GOT3 (cell line): ENCODE measurements at regions not wholly inside any gene's neighbourhood (a gene's known extent, or its start where the extent isn't known, plus 50 kb on each side); places are given as distances from the start of the nearest gene placed in this dataset.

Experiments used
- DNase-seq: peaks from one replicate; lab custom pipeline; 2025; ENCODE audit warnings: mixed read lengths; lab: John Stamatoyannopoulos, UW

DNA sequence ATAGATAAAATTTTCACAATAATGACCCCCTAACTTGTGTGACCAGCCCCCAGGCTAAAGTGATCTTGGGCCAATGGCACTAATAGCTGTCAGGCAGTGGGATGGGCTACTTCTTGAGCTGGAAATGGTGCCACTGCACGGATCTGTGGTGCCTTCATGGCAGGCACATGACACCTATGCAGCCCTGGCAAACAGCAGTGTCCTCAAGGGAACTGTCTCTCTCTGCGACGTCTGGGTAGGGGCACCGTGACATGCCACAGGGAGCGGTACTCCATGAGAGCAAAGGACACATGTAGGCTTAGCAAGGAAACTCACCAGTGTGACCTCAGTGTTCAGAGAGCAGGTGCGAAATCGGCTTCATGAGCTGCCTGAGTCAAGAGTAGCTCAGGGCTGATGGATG is 161.7 kb upstream of the TWIST2 start:
- no peak for DNase-seq

DNA sequence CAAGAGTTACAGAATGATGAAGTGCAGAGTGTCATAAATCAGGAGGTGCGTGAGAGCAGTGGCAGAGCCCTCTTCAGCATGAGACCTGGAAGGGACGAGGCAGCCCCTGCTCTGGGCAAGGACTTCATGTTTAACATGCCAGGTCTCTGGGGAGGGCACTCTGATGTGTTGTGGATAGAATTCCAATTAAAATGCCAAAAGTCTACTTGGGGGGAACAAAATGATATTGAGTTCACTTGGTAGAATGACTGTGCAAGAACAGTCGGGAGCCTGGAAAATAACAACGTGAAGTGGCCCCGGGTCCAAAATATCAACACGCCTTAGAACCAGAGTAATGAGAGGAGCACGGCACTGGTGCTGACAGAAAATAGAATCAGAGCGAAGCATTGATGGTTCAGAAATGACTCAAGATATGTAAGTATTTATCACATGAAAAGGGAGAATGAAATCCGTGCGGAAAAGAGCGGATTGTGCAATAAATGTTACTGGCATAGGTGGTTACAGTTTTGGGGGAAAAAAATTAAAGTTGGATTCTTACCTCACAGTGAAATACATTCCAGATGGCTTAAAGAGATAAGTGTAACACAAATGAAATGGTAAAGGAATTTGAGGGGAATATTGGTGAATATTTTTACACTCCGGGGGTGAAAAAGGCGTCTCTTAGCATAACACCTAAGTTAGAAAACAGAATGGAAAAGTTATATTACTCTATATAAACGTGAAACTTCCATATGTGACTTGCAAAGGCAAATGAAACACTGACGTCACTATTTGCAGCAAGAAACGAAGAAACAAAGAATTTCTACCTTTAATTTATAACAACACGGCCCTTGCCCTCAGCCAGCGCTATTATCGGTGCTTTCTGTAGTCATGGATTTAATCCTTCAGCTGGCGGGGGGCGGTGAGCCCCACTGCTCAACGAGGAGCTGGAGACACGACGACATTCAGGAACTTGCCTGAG is 159.4 kb upstream of the TWIST2 start:
- no peak for DNase-seq

DNA sequence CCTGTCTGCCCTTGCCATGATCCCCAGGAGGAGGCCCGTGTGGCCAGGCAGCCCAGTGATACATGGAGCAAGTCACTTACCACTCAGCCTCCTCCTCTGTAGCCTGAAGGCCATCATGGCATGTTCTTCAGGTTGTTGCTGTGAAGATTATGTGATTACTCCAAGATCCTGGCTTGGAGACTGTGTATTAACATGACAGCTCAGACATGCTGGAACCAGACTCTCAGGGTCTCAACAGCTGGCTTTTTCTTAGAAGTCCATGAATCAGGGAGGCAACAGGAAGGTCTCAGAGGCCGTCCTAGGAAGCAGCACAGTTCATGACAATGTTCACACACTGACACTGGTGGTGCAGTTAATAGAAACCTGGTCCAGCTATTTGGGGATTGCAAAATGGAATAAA is 158.6 kb upstream of the TWIST2 start:
- DNase-seq: no peak

DNA sequence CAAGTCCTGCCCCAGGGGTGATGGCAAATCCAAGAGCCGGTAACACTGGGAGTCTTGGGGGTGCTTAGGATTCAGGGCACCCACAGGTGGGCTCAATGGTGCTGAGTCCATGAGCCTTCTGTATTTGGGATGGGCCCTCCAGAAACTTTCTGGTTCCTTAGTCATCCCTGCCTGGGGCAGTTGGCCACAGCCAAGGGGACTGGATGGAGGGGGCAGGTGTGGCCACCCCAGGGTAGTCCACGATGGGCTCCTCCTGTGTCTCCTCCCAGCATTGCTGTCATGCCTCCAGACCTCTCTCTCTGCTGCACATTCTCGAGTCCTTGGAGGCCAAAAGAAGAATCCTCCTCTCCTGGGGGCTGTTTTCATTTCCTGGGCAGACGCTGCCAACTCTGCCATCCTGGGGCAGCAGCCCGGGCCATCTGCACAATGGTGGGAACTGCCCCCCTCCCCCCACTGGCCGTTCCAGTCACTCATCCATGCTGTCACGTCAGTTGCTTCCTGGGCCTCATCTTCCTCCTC is 158.0 kb upstream of the TWIST2 start:
- no peak for DNase-seq

DNA sequence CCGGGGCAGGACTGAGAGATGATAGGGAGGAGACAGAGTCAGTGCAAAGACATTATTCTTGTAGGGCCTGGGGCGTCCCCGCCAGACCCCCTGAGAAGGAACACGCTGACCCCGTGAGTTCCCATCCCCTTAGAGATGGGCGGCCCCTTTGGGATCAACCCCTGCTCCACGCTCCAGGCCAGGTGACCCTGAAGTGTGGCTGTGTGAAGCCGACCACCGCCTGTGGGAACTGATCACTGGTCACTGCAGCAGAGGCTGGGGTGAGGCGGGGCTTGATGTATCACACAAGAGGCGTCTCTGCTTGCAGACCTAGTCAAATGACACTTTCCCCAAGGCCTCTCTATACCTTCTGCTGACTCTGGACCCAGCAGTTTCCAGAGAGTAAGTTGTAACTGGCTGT is 157.4 kb upstream of the TWIST2 start:
- no peak for DNase-seq

DNA sequence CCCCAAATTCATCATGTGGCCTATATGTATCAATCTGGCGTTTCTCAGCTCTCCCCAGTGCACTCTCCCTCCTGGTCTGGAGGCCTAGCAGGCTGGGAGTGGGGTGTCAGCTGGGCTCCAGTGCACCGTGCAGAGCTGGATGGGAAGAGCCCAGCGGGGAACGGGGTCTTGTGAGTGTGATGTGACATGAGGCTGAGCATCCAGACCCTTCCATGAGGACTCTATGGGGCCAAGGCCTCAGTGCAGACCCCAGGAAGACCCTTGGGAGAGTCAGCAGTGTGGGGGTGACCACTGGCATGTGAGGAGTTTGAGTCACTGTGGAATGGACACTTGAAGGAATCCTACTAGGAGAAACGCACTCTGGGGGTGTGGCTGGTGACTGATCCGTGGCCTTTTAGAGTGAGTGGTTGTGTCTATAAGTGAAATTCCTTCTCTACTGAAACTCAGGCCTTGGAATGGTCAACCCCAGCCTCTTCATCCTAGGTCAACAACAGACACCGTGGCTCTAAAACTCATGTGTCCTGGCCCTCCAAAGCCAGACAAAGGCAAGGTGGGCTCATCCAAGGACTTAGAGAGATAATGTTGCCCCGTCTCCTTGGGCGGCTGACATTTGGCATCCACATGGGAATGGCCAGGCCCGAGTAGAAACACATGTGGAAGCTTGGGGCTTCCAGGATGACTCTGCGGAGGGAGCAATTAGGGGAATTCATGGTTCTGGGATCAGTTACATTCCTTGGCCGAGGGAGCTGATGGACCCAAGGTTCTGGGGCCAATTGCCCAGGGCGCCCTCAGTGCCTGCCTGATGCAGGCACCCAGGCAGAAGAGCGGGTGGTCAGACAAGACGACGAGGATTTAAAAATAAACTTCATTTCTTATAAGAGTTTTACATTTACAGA is 156.0 kb upstream of the TWIST2 start:
- DNase-seq: no peak

DNA sequence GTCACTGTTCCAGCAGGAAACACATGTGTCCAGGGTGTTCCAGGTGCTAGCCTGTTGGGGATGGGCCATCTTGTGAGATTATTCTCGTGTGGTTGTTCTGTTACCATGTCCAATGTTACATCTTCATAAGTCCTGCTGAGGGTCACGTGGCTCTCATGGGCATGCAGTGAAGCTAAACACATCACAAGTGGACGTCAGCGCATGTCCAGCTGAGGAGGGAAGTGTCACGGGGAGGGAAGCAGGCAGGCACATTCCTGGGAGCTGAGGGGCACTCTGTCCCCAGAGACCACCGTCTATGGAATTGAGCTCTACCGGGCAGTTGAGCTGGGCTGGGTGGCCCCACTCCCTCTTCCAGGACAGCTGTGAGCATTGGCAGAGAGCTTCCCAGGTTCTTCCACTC is 155.3 kb upstream of the TWIST2 start:
- no peak for DNase-seq

DNA sequence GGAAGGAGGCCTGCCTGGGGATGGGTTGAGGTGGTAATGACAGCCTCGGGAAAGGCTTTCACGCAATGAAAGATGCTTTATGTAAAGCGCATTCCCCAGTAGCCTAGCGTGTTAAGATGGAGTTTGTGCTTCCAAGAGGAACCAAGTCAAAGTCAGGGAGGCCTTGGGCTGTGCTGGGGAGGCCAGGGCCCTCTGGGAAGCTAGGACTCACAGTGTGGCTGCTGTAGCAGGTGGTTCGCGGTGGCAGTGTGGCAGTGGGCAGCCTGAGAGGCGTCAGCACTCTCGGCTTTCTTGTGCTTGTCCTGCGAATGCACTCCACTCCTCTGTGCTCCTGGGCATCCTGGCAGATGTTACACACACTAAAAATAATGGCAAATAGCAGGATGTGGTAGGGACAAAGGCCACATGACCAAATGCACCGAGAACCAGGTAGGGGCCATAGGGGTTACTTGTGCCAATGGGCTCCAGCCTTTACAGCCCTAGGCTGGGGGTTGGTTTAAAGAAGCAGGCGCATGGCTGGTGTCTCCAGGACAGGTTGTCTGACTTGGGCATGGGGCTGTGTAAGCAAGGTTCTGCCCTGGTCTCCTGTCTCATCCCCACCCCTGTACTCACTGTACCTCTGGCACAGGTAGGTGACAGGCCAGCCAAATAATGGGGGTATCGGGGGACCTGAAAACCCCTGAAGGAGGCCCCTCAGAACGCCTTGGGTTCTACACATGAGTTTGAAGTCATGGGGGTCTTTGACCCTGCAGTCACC is 154.4 kb upstream of the TWIST2 start:
- no peak for DNase-seq

DNA sequence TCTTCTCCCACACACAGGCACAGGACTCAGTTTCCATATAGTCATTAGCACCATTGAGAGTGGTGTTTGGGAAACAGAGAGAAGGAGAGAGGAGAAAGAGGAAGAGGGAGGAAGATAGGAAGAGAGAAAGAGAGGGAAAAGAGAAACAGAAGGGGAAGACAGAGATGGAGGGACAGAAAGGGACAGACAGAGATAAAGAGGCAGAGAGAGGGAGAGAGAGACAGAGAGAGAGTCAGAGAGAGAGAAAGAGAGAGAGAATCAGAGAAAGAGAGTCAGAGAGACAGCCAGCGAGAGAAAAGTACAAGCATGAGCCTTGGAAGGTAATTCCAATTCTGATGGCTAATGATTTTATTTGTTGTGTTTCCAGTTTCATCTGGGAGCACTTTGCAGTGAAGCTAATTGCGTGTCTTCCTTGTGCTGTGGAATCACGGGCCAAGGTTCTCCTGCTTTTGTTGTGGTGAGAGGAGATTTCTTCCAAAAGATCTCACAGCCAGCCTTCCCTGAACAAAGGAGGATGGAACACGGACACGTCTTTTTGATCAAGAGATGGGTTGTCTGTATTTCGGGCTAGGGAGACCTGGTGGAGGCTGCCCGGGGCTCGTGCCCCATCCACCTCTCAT is 153.6 kb upstream of the TWIST2 start:
- DNase-seq: no peak

DNA sequence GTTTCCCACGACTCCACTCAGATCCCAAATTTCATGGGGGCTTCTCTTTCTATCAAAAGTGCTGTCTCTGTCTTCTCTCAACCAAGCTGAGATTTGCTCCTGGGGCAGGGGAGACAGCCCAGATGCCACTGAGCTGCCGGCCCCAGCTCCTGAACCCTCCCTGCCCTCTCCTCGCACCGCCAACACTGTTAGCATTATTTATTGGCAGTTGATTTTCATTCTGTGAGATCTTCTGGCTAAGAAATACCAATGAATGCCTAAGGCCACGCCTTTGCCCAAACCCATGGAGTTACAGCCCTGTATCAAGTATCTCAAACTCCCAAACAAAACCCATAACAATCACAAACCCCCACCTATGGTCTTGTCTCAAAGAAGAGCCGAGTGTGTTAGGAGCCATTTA is 153.0 kb upstream of the TWIST2 start:
- no peak for DNase-seq

DNA sequence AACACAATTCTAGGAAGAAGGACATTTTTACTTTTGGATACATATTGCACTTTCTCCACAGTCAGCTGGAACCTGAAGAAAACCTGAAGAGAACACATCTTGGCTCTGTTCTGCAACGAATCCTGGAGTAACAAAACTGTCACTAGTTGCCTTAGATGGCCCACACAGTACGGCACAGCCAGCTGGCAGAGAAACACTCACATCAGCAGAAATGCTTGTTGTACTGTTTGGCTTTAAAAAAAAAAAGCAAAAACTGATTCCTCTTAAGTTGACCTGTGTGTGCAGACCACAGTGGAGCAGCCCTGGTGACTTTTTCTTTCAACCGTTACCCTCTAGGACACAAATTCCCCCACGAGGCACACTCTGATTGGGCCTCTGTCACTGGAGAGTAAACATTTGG is 152.3 kb upstream of the TWIST2 start:
- no peak for DNase-seq

DNA sequence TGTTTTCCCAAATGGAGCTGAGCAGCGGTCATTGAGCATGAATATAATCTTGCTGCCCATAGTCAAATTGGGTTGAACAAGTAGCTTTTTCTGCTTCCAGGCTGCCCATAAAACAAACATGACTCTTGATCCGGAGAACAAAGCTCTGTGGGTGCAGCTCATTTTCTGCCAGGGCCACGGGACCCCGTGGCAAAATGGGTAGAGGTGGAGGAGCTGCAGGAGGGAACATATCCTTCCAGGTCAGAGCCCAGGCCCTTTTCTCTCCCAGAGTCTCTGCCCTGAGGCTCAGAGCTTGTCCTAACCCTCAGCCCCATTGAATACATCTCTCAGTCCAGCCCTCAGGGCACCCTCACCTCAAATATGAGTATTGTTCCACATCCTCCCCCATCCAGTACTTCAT is 151.6 kb upstream of the TWIST2 start:
- no peak for DNase-seq

DNA sequence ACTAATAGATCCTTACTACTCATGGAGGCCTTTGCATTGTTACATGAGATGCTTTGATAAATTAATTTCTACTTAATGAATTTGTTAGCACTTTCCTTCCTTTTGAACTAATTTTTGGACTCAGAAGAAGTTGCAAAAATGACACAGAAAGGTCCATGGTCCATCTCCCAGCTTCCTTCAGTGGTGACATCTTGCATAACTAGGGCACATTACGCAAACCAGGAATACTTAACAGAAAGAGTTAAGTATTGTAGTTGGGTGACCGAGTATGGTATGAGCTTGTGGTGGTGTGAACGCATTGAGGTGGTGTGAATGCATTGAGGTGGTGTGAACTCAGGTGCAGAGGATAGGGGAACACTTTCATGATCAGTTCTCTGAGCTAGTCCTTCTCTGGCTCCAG is 151.1 kb upstream of the TWIST2 start:
- no peak for DNase-seq

DNA sequence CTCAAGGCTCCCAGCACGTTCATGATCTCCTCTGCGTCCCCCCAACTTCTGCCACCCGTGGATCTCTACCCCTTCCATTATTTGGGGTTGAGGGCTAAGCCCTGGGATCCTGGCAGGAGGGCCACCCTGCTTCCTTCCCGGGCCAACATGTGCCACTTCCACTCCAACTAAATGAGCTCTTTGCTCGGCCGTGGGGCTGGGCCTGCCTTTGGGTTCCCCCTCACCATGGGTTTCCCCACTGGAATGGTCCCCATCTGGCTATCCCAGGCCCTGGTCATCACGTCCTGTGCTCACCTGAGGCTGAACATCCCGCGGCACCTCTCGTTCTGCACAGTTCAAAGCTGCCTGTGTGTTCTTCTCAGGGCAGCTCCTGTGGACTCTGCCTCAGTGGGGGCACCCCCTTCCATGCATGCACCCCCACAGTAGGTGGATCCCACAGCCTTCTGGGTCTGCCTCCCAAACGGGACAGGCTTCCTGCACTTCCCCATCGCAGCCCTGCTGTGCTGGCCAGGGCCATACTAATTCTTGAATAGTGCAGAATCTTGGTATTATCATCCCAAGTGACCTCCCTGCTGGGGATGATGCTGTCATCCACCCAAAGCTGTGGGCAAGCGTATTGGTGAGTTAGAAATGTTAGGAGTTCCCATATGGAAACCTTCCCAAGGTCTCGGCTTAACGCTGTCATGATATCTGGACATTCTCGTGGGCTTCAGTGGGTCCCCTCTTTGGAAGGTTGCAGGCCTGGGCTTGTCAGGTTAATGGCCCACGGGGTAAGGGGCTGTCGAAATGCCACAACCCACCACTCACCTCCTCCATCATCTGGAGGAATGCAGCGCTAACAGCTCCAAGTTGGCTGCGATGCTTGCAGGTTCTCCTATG is 150.5 kb upstream of the TWIST2 start:
- no peak for DNase-seq

DNA sequence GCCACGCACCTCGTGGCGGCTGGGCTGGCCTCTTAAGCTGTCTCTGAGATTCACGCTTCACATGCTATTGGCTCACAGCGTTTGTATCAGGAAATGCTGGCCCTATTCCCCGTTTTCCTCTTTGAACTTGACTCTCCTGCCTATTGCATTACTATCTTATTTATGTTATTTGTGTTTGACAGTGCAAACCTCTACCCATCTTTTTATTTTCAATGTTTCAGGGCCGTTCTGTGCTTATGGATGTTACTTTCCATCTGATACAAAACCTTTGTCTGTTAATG is 149.9 kb upstream of the TWIST2 start:
- DNase-seq: no peak

DNA sequence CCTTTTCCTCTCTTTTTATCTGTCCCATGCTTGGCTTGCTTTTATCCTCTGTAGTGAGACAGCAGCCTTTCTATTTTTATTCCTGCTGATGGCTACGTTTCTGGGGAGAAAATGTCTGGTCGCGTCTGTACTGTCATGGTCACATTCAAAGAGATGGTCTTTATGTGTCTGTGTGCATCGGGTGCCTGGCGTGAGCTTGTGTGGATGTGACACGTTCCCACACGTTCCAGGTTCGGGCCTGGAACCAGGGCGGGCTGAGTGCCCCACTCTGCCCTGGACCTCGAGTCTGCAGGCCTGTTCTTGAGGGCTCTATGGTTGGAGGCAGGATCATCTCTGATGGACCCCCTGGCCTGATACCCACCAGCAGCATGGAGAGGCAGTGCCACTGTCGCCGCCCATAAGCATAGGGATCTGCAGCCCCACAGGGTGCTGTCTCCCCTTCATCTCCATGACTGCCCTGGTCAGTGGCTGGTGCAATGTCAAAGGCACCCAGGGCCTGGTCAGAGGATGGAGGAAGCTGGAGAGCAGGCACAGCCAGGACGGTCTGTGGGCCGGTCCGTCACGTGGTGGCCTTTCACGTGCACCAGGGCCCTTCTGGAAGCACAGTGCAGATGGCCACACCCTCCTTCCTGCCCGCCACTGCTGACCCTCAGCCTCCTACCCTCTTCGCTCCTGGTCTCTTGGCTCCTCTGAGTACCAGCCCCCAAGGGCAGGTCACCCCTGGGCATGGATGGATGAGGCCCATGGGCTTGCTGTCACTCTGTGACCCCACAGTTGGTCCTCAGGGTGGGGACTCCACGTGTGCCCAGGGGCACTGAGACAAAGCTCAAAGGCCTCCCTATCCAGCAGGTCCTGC is 149.2 kb upstream of the TWIST2 start:
- DNase-seq: no peak

DNA sequence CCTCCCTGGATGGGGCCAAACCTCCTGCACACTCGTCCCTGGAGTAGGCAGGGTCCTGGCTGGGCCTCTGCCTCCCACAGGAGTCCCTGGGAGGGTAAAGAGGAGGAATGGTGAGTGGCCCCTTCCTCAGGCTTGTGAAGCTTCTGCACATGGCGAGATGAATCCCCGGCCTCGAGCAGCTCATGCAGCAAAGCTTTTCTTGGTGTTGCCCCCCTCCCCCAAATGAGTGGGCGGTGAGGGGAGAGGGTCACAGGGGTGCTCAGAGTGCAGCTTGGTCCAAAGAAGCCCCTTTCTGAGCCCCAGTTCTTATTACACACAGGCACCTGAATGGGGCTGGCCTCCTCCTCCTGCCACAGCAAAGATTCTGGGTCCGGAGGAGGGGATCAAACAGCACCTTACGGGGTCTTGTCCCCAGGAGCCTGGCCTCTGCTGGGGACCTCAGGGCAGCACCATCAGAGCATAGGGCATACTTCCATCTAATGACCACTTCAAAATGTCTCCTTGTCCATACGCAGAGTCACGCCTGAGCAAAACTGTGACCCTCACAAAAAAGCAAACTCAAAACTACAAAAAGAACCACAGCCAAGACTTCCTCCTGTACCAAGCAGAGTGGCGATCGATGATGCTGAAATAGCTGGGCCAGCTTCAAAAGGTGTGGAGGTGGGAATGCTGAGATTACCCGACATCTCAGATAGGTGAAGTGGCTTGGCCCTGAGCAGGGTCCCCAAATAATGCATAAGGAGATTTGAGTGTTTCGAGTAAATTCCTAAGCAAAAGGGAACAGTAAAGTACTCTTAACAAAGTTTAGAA is 148.4 kb upstream of the TWIST2 start:
- no peak for DNase-seq

DNA sequence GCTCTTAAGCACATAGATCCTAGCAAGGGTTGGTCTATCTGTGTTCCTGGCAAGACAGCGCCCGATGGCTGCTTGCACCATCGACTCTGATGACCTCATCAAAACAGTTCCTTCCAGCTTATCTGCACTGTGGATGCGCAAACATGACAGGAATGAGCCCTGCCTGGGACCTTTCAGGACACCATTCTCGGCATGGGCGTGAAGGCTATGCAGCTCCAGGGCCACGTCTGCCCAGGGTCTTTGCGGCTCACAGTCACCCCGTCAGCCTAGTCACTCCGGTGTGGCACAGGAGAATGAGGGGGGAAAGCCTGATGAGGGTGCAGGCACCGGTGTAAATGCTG is 147.8 kb upstream of the TWIST2 start:
- no peak for DNase-seq
